Stomach (tissue), 8 donors: ENCODE measurements at regions not wholly inside any gene's neighbourhood (a gene's known extent, or its start where the extent isn't known, plus 50 kb on each side); places are given as distances from the start of the nearest gene placed in this dataset.
A peak's percentile ranks its signal among the peaks of the same experiment; 100 is the strongest.

ENCODE experiments used
- DNase-seq, 2 donors: peaks; one replicate each; pipeline versions ENCODE4 v3.0.0 to v3.0.0-alpha.2; 2013 to 2019
- H3K27ac ChIP-seq, 5 donors: fragments of 200-600 bp in 4 of 5; sonication (generic) in 4 of 5; one replicate each; pipeline ENCODE4 v1.5.1; 2013 to 2019; ENCODE audit warnings: mild to moderate bottlenecking in 1 of 5, moderate library complexity in 1 of 5
- H3K27me3 ChIP-seq, 3 donors: fragments of 200-600 bp; sonication (generic); one replicate each; pipeline ENCODE4 v1.5.1; 2017 to 2019; ENCODE audit warnings: mixed run types in 1 of 3
- H3K36me3 ChIP-seq, 4 donors: fragments of 200-600 bp; sonication (generic); 1 replicate in 3 of 4; 2 replicates in 1 of 4; pipeline ENCODE4 v1.5.1; 2016 to 2019
- H3K4me1 ChIP-seq, 4 donors: fragments of 200-600 bp; sonication (generic); one replicate each; pipeline ENCODE4 v1.5.1; 2016 to 2019
- H3K4me3 ChIP-seq, 4 donors: fragments of 200-600 bp; sonication (generic) in 3 of 4; one replicate each; pipeline ENCODE4 v1.5.1; 2016 to 2019; ENCODE audit warnings: mild to moderate bottlenecking in 1 of 4
- H3K9me3 ChIP-seq, 4 donors: fragments of 200-600 bp; sonication (generic); one replicate each; pipeline ENCODE4 v1.5.1; 2016 to 2019
- EP300 ChIP-seq: sonication (generic); formaldehyde crosslinking; IDR thresholded peaks from one replicate; pipeline ENCODE4 v1.6.1; 2017; ENCODE audit warnings: antibody characterized with exemption
- POLR2A ChIP-seq, 4 donors: fragments of 450-650 bp; IDR thresholded peaks; one replicate each; pipeline ENCODE4 v1.6.1; 2016; ENCODE audit warnings: antibody characterized with exemption in 4 of 4, control low read depth in 2 of 4, mild to moderate bottlenecking in 1 of 4, moderate library complexity in 1 of 4
- POLR2AphosphoS5 ChIP-seq, 3 donors: sonication (generic); formaldehyde crosslinking; IDR thresholded peaks; one replicate each; pipeline ENCODE4 v1.6.1; 2016; ENCODE audit warnings: antibody characterized with exemption in 3 of 3
- WGBS, 5 donors: extraction: QIAGEN DNeasy Blood & Tissue Kit in 3 of 5; methylation state at CpG; one replicate each; pipeline versions ENCODE4 v1.1.5 to v1.1.7; 2013 to 2018; 5-methylcytosine and 5-hydroxymethylcytosine counted together
- intact Hi-C: fragments of 100-400 bp; cut with DNase I; formaldehyde crosslinking; loops from one replicate; pipeline ENCODE4 v1.15.1; 2023; ENCODE audit warnings: low total_unique reads
- TF ChIP-seq, protein P1 (sequence below), 7 experiments: fragments of 450-650 bp in 4 of 7; fragments of 200-600 bp in 3 of 7; sonication (generic) in 3 of 7; IDR thresholded peaks; one replicate each; pipeline ENCODE4 v1.5.1; 2016 to 2019; ENCODE audit warnings: antibody characterized with exemption in 7 of 7, control low read depth in 2 of 7, mild to moderate bottlenecking in 1 of 7
- donor health status: healthy with polysubstance abuse.
- donor health status: Bipolar disorder and iron deficiency.
- donor health status: healthy.

DNA sequence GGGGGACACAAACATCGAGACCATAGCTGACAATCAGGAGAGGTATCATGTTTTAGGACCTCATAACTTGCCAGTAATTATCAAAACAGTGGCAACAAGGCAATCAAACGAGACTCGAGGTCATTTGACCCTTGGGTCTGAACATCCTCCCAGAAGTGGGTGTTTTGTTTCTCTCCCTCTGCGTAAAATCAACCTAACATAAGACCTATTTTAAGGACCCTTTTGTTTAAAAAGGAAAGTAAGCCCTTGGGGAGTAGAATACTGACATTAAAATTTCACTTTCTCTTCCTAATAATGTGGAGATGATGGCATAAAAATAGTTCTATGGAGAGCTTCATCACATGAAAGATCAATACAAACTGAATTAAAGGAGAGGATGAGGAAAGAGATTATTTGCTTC, 106.2 kb upstream of the PUDP start:
- DNase-seq = no peak
- Histone ChIP-seq H3K36me3 (peaks cover 0 to 34% (median 17%) of the 10 kb centered on the region in 4 donors), H3K27ac (no peak overlapping the region), H3K9me3 (peaks cover 0 to 4% (median 0%) of the 10 kb centered on the region in 4 donors), H3K27me3 (no peaks in the 10 kb centered on the region), H3K4me3 (no peak overlapping the region), H3K4me1 (peaks cover 0 to 9% (median 3%) of the 10 kb centered on the region in 4 donors)
- WGBS, 5 donors = 84 to 96% (median 91%) methylated on average over 4 of the region's 4 CpGs
- intact Hi-C loops = no loop called here
- TF ChIP-seq POLR2AphosphoS5 (IDR thresholded peaks at IDR 0.05) (no peak), EP300 (no peak), POLR2A (IDR thresholded peaks at IDR 0.05) (no peak)
- TF ChIP-seq, protein P1, sequence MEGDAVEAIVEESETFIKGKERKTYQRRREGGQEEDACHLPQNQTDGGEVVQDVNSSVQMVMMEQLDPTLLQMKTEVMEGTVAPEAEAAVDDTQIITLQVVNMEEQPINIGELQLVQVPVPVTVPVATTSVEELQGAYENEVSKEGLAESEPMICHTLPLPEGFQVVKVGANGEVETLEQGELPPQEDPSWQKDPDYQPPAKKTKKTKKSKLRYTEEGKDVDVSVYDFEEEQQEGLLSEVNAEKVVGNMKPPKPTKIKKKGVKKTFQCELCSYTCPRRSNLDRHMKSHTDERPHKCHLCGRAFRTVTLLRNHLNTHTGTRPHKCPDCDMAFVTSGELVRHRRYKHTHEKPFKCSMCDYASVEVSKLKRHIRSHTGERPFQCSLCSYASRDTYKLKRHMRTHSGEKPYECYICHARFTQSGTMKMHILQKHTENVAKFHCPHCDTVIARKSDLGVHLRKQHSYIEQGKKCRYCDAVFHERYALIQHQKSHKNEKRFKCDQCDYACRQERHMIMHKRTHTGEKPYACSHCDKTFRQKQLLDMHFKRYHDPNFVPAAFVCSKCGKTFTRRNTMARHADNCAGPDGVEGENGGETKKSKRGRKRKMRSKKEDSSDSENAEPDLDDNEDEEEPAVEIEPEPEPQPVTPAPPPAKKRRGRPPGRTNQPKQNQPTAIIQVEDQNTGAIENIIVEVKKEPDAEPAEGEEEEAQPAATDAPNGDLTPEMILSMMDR (IDR thresholded peaks at IDR 0.05) = no peak

DNA sequence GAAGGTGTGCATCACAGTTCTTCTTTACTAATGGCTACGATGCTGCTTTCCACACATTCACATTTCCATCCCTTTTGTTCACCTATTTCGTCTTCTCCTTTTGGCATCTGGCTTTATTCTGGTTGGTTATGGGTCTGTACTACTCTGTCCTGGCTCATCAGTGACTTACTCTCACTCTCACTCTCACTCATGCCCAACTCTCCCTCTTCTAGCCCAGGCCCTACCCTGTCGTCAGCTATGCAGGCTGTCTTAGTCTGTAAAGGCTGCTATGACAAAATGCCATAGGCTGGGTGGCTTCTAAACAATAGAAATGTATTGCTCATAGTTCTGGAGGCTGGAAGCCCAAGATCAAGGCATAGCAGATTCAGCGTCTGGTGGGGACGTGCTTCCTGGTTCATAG, 105.6 kb upstream of the PUDP start:
- Histone ChIP-seq H3K9me3 (peaks cover 0 to 7% (median 0%) of the 10 kb centered on the region in 4 donors), H3K4me3 (no peak overlapping the region), H3K36me3 (peaks cover 0 to 30% (median 14%) of the 10 kb centered on the region in 4 donors), H3K27me3 (no peaks in the 10 kb centered on the region), H3K4me1 (peaks cover 0 to 9% (median 3%) of the 10 kb centered on the region in 4 donors), H3K27ac (peak overlapping the region in 1 of 5 donors; percentile 66)
- 97 to 99% (median 97%) methylated on average over 5 of the region's 5 CpGs for WGBS, 5 donors
- no peak for DNase-seq
- TF ChIP-seq, protein P1 (IDR thresholded peaks at IDR 0.05) = no peak
- no peak for TF ChIP-seq POLR2A (IDR thresholded peaks at IDR 0.05)
- TF ChIP-seq POLR2AphosphoS5 (IDR thresholded peaks at IDR 0.05) = no peak
- TF ChIP-seq EP300 = no peak
- intact Hi-C loops = no loop called here

DNA sequence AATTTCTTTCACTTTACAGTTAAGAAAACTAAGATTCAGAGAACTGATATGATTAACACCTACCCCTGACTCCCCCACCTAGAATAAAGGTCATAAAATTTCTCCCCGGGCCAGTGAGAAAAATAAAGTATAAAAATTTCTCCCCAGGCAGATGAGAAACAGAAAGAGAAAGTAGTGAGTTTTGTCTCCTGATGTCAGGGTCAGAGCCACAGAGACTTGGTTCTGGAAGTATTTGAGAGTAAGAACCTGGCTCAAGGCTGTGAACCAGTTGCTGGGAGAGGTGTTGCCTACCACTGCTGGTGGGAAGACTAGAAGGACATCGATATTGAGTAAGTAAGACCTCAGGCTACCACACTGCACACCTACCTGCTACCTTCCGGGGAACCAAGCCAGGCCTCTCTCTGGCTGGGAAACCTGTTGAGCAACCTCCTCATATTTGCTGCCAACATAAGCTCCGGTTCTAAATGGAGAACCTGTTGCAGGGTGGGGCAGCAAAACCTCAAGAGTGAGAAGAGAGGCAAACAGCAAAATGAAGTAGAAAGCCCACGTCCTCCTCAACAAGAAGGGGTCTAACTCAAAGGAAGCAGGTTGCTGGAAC, 104.2 kb upstream of the PUDP start:
- peak; percentile 87 to 91 for DNase-seq

DNA sequence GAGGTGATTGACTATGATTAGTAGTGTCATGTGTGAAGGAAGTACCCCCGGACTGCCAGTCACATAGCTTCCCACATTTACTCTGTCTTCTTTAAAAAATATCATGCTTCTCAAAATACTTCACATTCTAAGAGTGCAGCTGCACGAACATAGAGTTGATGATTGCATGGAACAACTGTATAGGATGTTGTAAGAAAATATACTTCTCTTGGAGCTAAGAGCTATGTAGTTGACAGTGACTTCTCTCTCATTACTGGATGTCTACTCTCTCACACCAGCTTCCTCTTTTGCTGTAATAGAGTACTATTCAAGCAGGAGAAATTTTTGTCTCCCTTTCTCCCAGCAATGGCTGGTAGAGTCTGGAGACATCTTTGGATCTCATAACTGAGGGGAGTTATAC, 99.4 kb upstream of the PUDP start:
- no peak for DNase-seq
- no peak for TF ChIP-seq POLR2A (IDR thresholded peaks at IDR 0.05)
- TF ChIP-seq EP300 = no peak
- no peak for TF ChIP-seq POLR2AphosphoS5 (IDR thresholded peaks at IDR 0.05)
- TF ChIP-seq, protein P1 (IDR thresholded peaks at IDR 0.05) = no peak
- 79 to 86% (median 83%) methylated on average over 2 of the region's 2 CpGs for WGBS, 5 donors

More for the DNA sequence above, 104.2 kb upstream of the PUDP start:
- TF ChIP-seq POLR2A (IDR thresholded peaks at IDR 0.05) = no peak
- no peak for TF ChIP-seq EP300
- TF ChIP-seq POLR2AphosphoS5 (IDR thresholded peaks at IDR 0.05) = peak in 1 of 3 donors; percentile 49
- TF ChIP-seq, protein P1 (IDR thresholded peaks at IDR 0.05) = no peak
- peak overlapping the region; percentile 37 to 84 (median 66) for H3K27ac ChIP-seq
- intact Hi-C loops = no loop called here
- no peaks in the 10 kb centered on the region for H3K27me3 ChIP-seq
- H3K4me3 ChIP-seq = no peak overlapping the region
- H3K36me3 ChIP-seq = peaks cover 0 to 25% (median 7%) of the 10 kb centered on the region in 4 donors
- peaks cover 0 to 9% (median 3%) of the 10 kb centered on the region in 4 donors for H3K4me1 ChIP-seq
- WGBS, 5 donors = 30 to 55% (median 32%) methylated on average over 5 of the region's 5 CpGs
- peaks cover 0 to 7% (median 0%) of the 10 kb centered on the region in 4 donors for H3K9me3 ChIP-seq

More for the DNA sequence above, 99.4 kb upstream of the PUDP start:
- Histone ChIP-seq H3K4me3 (no peak overlapping the region), H3K36me3 (no peaks in the 10 kb centered on the region), H3K9me3 (peaks cover 0 to 7% (median 0%) of the 10 kb centered on the region in 4 donors), H3K27ac (no peak overlapping the region), H3K4me1 (no peaks in the 10 kb centered on the region), H3K27me3 (no peaks in the 10 kb centered on the region)
- intact Hi-C loops = no loop called here
